NCI-H526 treated with DMSO at 0.1 percent for 48 hours (cell line): ENCODE measurements at regions not wholly inside any gene's neighbourhood (a gene's known extent, or its start where the extent isn't known, plus 50 kb on each side); places are given as distances from the start of the nearest gene placed in this dataset.
"Not testable (repeated sequence)": the region's sequence is repeated elsewhere in the genome, so short reads cannot be mapped to it uniquely, and the experiment has no call there.

ENCODE experiments used
- DNase-seq: peaks from one replicate; lab custom pipeline; 2025; lab: John Stamatoyannopoulos, UW

- no peak for DNase-seq
Measured at GRCh38 chrX:79506001-79506400, 138.9 kb upstream of the ITM2A start.

GRCh38 chrX:79482686-79483085 lies 115.6 kb upstream of the ITM2A start:
- no peak for DNase-seq

GRCh38 chrX:79477691-79478090 lies 110.6 kb upstream of the ITM2A start:
- no peak for DNase-seq

GRCh38 chrX:79466636-79467035 lies 99.5 kb upstream of the ITM2A start:
- no peak for DNase-seq

GRCh38 chrX:79462458-79462857 lies 95.3 kb upstream of the ITM2A start:
- no peak for DNase-seq

- not testable (repeated sequence) for DNase-seq
Measured at GRCh38 chrX:79456593-79456992, 89.5 kb upstream of the ITM2A start.

- no peak for DNase-seq
Measured at GRCh38 chrX:79452881-79453280, 85.7 kb upstream of the ITM2A start.

- no peak for DNase-seq
Measured at GRCh38 chrX:79444694-79445210, 77.6 kb upstream of the ITM2A start.

- DNase-seq: no peak
Measured at GRCh38 chrX:79443121-79443520, 76.0 kb upstream of the ITM2A start.

GRCh38 chrX:79440336-79440735 lies 73.2 kb upstream of the ITM2A start:
- DNase-seq: no peak
